Gastrocnemius medialis (tissue), 4 donors: ENCODE measurements at regions not wholly inside any gene's neighbourhood (a gene's known extent, or its start where the extent isn't known, plus 50 kb on each side); places are given as distances from the start of the nearest gene placed in this dataset.

ENCODE experiments used
- POLR2A ChIP-seq, 2 donors: fragments of 450-650 bp; IDR thresholded peaks; one replicate each; pipeline ENCODE4 v1.6.1; 2017; ENCODE audit warnings: antibody characterized with exemption in 2 of 2, mild to moderate bottlenecking in 2 of 2, moderate library complexity in 2 of 2
- TF ChIP-seq, protein P1 (sequence below), 5 experiments: fragments of 450-650 bp in 3 of 5; fragments of 200-600 bp in 2 of 5; sonication (generic) in 2 of 5; IDR thresholded peaks in 4 of 5; conservative IDR thresholded peaks in 1 of 5; 1 replicate in 4 of 5; 2 replicates in 1 of 5; pipeline ENCODE4 v1.5.1; 2016 to 2019; ENCODE audit warnings: antibody characterized with exemption in 5 of 5, mild to moderate bottlenecking in 3 of 5, moderate library complexity in 3 of 5

- TF ChIP-seq, protein P1, sequence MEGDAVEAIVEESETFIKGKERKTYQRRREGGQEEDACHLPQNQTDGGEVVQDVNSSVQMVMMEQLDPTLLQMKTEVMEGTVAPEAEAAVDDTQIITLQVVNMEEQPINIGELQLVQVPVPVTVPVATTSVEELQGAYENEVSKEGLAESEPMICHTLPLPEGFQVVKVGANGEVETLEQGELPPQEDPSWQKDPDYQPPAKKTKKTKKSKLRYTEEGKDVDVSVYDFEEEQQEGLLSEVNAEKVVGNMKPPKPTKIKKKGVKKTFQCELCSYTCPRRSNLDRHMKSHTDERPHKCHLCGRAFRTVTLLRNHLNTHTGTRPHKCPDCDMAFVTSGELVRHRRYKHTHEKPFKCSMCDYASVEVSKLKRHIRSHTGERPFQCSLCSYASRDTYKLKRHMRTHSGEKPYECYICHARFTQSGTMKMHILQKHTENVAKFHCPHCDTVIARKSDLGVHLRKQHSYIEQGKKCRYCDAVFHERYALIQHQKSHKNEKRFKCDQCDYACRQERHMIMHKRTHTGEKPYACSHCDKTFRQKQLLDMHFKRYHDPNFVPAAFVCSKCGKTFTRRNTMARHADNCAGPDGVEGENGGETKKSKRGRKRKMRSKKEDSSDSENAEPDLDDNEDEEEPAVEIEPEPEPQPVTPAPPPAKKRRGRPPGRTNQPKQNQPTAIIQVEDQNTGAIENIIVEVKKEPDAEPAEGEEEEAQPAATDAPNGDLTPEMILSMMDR (IDR thresholded peaks at IDR 0.05 in 4 of 5, conservative IDR thresholded peaks at IDR 0.05 in 1 of 5) = no peak
- TF ChIP-seq POLR2A (IDR thresholded peaks at IDR 0.05) = no peak
Measured at GRCh38 chr17:77540975-77541374, 400.2 kb downstream of the SEC14L1 start.
